ENCODE measurements at regions not wholly inside any gene's neighbourhood (a gene's known extent, or its start where the extent isn't known, plus 50 kb on each side); places are given as distances from the start of the nearest gene placed in this dataset.
A peak's percentile ranks its signal among the peaks of the same experiment; 100 is the strongest.
"Not testable (repeated sequence)": the region's sequence is repeated elsewhere in the genome, so short reads cannot be mapped to it uniquely, and the experiment has no call there.

DNA sequence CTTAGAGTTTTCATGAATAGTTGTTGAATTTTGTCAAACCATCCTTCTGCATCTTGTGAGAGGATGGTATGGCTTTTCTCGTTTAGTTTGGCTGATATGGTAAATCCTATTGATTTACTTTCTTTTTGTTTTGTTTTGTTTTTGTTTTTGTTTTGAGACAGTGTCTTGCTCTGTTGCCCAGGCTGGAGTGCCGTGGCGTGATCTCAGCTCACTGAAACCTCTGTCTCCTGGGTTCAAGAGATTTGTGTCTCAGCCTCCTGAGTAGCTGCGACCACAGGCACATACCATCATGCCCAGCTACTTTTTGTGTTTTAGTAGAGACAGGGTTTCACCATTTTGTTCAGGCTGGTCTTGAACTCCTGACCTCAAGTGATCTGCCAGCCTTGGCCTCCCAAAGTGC is 101.3 kb upstream of the HAO2 start:
- H3K9me3 Mint-ChIP-seq; ATAC-seq (replicated peaks); H3K36me3 Mint-ChIP-seq; H3K27ac Mint-ChIP-seq; H3K4me3 Mint-ChIP-seq; DNase-seq: not testable (repeated sequence)
- Mint-ChIP-seq H3K27me3 (peaks cover 10 to 17% of the 10 kb centered on the region in 2 donors), H3K4me1 (peaks cover 1 to 19% of the 10 kb centered on the region in 2 donors)

DNA sequence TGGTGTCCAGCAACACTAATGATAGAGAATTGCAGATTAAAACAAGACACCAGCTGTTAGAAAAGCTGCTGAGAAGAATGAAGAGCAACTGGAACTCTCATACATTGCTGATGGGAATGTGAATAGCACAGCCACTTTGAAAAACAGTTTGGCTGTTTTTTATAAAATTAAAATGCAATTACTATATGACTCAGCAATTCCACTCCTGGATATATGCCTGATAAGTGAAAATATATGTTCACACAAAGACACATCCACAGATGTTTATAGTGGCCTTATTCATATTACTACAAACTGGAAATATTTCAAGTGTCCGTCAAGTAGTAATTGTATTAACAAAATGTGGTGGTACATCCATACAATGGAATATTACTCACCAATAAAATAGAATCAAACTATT is 99.7 kb upstream of the HAO2 start:
- no peak for ATAC-seq (replicated peaks)

GRCh38 chr1:119275145-119276134 is 93.1 kb upstream of the HAO2 start:
- H3K27me3 Mint-ChIP-seq = peaks cover 6 to 19% of the 10 kb centered on the region in 2 donors
- no peak overlapping the region for H3K27ac Mint-ChIP-seq
- no peaks in the 10 kb centered on the region for H3K4me1 Mint-ChIP-seq
- DNase-seq (no peak), ATAC-seq (replicated peaks) (peak; percentile 79 to 80)
- no peaks in the 10 kb centered on the region for H3K9me3 Mint-ChIP-seq
- H3K36me3 Mint-ChIP-seq = no peaks in the 10 kb centered on the region
- H3K4me3 Mint-ChIP-seq = no peak overlapping the region

More for the DNA sequence above, 99.7 kb upstream of the HAO2 start:
- Mint-ChIP-seq H3K27me3 (peaks cover 12 to 17% of the 10 kb centered on the region in 2 donors), H3K4me3 (no peak overlapping the region), H3K9me3 (peaks cover 0 to 2% of the 10 kb centered on the region in 2 donors), H3K4me1 (peaks cover 1 to 19% of the 10 kb centered on the region in 2 donors), H3K27ac (no peak overlapping the region), H3K36me3 (peaks cover 5 to 6% of the 10 kb centered on the region in 2 donors)
- no peak for DNase-seq

DNA sequence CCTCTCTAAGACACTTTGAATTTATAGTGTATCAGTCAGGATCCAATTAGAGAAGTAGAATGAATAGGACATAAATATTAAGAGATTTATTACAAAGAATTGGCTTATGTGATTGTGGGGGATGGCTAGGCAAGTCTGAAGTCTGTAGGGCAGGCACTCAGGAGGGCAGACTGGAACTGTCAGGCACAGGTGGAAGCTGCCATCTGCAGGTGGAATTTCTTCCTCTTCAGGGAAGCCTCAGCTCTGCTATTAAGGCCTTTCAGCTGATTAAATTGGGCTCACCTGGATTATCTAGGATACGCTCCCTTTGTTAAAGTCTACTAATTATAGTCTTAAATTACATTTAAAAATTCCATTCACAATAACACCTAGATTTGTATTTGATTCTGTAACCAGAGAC is 92.0 kb upstream of the HAO2 start:
- H3K4me3 Mint-ChIP-seq = no peak overlapping the region
- H3K4me1 Mint-ChIP-seq = no peaks in the 10 kb centered on the region
- peaks cover 0 to 2% of the 10 kb centered on the region in 2 donors for H3K9me3 Mint-ChIP-seq
- H3K27me3 Mint-ChIP-seq = peaks cover 13 to 22% of the 10 kb centered on the region in 2 donors
- ATAC-seq (replicated peaks) (no peak), DNase-seq (no peak)
- no peak overlapping the region for H3K27ac Mint-ChIP-seq
- H3K36me3 Mint-ChIP-seq = no peaks in the 10 kb centered on the region

- peaks cover 0 to 2% of the 10 kb centered on the region in 2 donors for H3K9me3 Mint-ChIP-seq
- H3K4me3 Mint-ChIP-seq = no peak overlapping the region
- no peaks in the 10 kb centered on the region for H3K36me3 Mint-ChIP-seq
- peaks cover 10 to 27% of the 10 kb centered on the region in 2 donors for H3K27me3 Mint-ChIP-seq
- no peak for ATAC-seq (replicated peaks)
- H3K27ac Mint-ChIP-seq = no peak overlapping the region
- no peaks in the 10 kb centered on the region for H3K4me1 Mint-ChIP-seq
- DNase-seq = no peak
These were observed 88.9 kb upstream of the HAO2 start for GRCh38 chr1:119279456-119280381.

DNA sequence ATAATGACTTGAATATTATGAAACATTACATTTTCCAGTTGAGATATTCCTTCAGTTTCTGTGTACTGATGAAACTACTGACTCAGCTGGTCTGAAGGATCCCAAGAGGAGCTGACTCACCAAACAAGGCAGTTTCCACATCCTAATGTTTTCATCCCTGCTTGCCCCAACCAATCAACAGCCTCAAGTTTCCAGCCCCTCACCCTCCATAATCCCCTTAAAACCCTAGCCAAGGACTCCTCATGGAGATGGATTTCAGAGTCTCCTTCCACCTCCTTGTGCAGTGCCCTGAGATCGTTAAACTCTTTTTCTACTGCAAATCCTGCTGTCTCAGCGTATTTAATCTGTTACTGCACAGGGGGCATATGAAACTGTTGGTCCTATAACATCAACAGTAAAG is 83.1 kb upstream of the HAO2 start:
- no peak overlapping the region for H3K4me3 Mint-ChIP-seq
- no peaks in the 10 kb centered on the region for H3K4me1 Mint-ChIP-seq
- ATAC-seq (replicated peaks) (no peak), DNase-seq (no peak)
- H3K27ac Mint-ChIP-seq = no peak overlapping the region
- peaks cover 27 to 34% of the 10 kb centered on the region in 2 donors for H3K27me3 Mint-ChIP-seq
- H3K36me3 Mint-ChIP-seq = no peaks in the 10 kb centered on the region
- peaks cover 0 to 4% of the 10 kb centered on the region in 2 donors for H3K9me3 Mint-ChIP-seq

DNA sequence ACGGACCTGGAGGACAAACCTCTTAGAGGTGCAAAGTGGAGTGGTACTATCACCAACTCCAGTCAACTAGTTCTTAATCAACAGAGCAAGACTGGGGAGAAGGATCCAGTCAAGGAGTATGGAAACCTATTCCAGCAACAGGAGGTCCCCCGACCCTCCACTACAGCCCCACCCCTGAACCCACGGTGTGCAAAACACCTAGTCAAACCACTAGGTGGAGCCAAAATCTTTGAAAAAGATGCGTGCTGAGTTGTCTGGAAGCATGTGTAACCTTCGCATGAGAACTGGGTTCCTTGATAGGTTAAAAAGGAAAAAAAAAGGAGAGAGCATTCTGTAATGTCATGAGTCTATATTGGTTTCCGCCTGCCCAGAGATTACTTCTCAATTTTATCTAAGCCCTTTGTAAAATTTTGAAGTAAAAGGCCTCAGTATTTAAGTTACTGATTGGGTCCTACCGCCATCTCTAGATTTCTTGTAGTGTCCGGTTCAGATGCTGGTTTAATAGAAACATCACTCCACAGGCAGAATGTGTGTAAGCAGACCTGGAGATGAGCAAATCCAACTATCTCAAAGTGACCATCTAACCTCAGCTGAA is 81.9 kb upstream of the HAO2 start:
- ATAC-seq (replicated peaks) = peak; percentile 92 to 96
- H3K27me3 Mint-ChIP-seq = peaks cover 20 to 24% of the 10 kb centered on the region in 2 donors
- peak; percentile 28 for DNase-seq
- H3K9me3 Mint-ChIP-seq = peaks cover 0 to 2% of the 10 kb centered on the region in 2 donors
- no peaks in the 10 kb centered on the region for H3K4me1 Mint-ChIP-seq
- no peak overlapping the region for H3K27ac Mint-ChIP-seq
- no peak overlapping the region for H3K4me3 Mint-ChIP-seq
- H3K36me3 Mint-ChIP-seq = no peaks in the 10 kb centered on the region

- ATAC-seq (replicated peaks) (no peak), DNase-seq (no peak)
- H3K27me3 Mint-ChIP-seq = peaks cover 20 to 25% of the 10 kb centered on the region in 2 donors
These were observed 79.8 kb upstream of the HAO2 start for GRCh38 chr1:119288751-119289150.

GRCh38 chr1:119290297-119290696 is 78.3 kb upstream of the HAO2 start:
- Mint-ChIP-seq H3K36me3 (no peaks in the 10 kb centered on the region), H3K9me3 (peaks cover 0 to 2% of the 10 kb centered on the region in 2 donors), H3K27me3 (peaks cover 20 to 24% of the 10 kb centered on the region in 2 donors), H3K4me3 (no peak overlapping the region), H3K4me1 (no peaks in the 10 kb centered on the region), H3K27ac (no peak overlapping the region)
- DNase-seq (no peak), ATAC-seq (replicated peaks) (no peak)

More at GRCh38 chr1:119288751-119289150, 79.8 kb upstream of the HAO2 start:
- Mint-ChIP-seq H3K4me3 (no peak overlapping the region), H3K4me1 (no peaks in the 10 kb centered on the region), H3K27ac (no peak overlapping the region), H3K36me3 (no peaks in the 10 kb centered on the region), H3K9me3 (peaks cover 0 to 2% of the 10 kb centered on the region in 2 donors)

DNA sequence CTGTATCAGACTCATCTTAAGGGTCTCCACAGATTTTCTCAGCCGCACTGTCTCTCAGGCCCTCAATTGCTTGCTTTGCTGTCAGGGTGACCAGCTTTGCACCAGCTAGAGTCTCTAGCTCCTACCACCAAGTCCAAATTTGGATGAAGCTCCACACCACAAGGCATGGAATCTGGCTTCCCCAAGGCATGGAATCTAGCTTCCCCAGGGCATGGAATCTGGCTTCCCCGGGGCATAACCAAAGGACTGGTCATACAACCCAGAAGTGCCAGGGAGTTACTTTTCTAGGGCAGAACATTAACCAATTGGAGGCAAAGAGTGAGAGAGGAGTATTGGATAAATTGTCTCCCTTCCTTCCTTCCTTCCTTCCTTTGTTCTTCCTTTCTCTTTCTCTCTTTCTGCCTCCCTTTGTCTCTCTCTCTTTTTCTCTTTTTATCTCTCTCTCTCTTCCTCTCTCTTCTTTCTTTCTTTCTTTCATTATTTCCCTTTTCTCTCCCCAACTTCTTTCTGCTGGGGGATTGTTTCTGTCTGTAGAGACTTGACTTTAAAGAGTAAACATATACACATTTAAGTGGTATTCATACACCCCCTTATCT is 76.9 kb upstream of the HAO2 start:
- DNase-seq = no peak
- ATAC-seq (replicated peaks) = no peak
- no peaks in the 10 kb centered on the region for H3K4me1 Mint-ChIP-seq
- peaks cover 0 to 2% of the 10 kb centered on the region in 2 donors for H3K9me3 Mint-ChIP-seq
- no peak overlapping the region for H3K27ac Mint-ChIP-seq
- H3K4me3 Mint-ChIP-seq = no peak overlapping the region
- H3K27me3 Mint-ChIP-seq = peaks cover 13 to 23% of the 10 kb centered on the region in 2 donors
- H3K36me3 Mint-ChIP-seq = no peaks in the 10 kb centered on the region

GRCh38 chr1:119293797-119294196 is 74.8 kb upstream of the HAO2 start:
- Mint-ChIP-seq H3K27me3 (peaks cover 0 to 23% of the 10 kb centered on the region in 2 donors), H3K9me3 (peaks cover 0 to under 1% of the 10 kb centered on the region in 2 donors), H3K4me3 (no peak overlapping the region), H3K27ac (no peak overlapping the region), H3K36me3 (no peaks in the 10 kb centered on the region), H3K4me1 (no peaks in the 10 kb centered on the region)
- ATAC-seq (replicated peaks) (no peak), DNase-seq (no peak)

DNA sequence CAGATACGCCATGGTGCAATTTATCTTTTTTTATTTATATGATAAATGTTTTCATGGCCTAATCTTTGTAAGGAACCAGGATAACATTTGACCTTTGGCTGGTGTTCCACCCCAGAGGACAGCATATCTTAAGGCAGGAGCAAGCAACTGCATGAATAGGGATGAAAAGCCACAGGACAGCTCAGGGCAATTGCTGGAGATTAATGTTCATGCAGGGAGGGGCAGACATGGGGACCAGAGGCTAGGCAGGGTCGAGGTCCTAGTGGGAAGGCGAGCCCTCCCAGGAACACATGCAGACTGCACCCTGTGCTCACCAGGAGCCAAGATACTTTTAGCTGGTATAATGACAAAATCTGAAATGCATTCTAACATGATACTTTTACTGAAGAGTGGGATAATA is 74.4 kb upstream of the HAO2 start:
- Mint-ChIP-seq H3K9me3 (no peaks in the 10 kb centered on the region), H3K27me3 (peaks cover 2 to 25% of the 10 kb centered on the region in 2 donors), H3K4me1 (no peaks in the 10 kb centered on the region), H3K36me3 (no peaks in the 10 kb centered on the region), H3K27ac (no peak overlapping the region), H3K4me3 (no peak overlapping the region)
- no peak for ATAC-seq (replicated peaks)
- no peak for DNase-seq

DNA sequence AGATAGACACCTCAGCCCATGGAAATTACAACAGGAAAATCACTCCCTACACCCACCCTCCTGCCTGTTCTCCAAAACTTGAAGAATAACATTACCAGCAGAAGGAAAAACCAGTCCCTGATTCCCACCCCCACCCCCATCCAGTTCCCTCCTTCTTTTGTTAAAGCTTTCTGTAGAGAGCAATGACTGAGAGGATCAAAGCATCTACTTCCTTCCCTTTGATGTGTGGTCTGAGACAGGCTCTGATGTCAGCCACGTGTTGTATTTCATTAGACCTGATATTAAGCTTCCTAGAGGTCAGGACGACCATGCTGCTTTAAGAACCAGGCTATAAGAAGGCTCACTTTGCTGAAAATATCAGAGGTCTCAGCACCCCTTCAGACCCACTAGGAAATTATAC is 73.9 kb upstream of the HAO2 start:
- no peaks in the 10 kb centered on the region for H3K4me1 Mint-ChIP-seq
- H3K9me3 Mint-ChIP-seq = no peaks in the 10 kb centered on the region
- ATAC-seq (replicated peaks) (no peak), DNase-seq (no peak)
- H3K36me3 Mint-ChIP-seq = no peaks in the 10 kb centered on the region
- no peak overlapping the region for H3K4me3 Mint-ChIP-seq
- no peak overlapping the region for H3K27ac Mint-ChIP-seq
- peaks cover 5 to 30% of the 10 kb centered on the region in 2 donors for H3K27me3 Mint-ChIP-seq
